Neural progenitor cell (in vitro differentiated cells): ENCODE measurements at regions not wholly inside any gene's neighbourhood (a gene's known extent, or its start where the extent isn't known, plus 50 kb on each side); places are given as distances from the start of the nearest gene placed in this dataset.

Experiments
- EZH2phosphoT487 ChIP-seq: fragments of 200-600 bp; sonication (generic); IDR thresholded peaks from 2 replicates; pipeline ENCODE4 v1.6.1; 2017; ENCODE audit warnings: antibody characterized with exemption
- TF ChIP-seq, protein P1 (sequence below): fragments of 200-600 bp; sonication (generic); IDR thresholded peaks from 2 replicates; pipeline ENCODE4 v1.5.1; 2017; ENCODE audit warnings: antibody characterized with exemption, mild to moderate bottlenecking

DNA sequence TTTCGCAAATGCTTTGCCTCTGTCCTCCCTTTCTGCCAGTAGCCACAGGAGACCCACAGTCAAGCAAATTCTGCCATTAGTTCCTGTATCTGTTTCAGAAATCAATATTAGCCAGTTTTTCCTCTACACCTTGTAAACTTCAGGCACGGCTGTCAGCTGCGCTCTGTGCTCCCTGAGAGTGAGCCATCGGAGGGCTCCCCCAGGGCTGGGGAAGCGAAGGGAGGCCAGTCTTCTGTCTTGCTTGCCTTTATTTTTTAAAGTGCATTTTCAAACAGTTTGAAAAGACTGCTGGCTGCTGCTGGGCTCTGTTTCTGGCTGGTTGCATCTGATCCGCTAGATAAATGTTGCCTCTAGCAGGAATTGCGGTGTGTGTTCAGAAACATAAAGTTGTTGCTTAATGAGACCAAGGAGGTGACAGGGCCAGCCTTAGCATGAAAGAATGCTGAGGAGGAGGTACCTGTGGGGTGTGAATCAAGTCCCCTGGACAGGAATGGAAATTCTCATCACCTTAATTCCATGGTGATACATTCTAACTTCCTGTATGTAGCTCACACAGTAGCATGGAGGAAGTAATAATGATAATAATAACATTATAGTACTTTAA lies 421.7 kb upstream of the KIF2A start:
- TF ChIP-seq, protein P1, sequence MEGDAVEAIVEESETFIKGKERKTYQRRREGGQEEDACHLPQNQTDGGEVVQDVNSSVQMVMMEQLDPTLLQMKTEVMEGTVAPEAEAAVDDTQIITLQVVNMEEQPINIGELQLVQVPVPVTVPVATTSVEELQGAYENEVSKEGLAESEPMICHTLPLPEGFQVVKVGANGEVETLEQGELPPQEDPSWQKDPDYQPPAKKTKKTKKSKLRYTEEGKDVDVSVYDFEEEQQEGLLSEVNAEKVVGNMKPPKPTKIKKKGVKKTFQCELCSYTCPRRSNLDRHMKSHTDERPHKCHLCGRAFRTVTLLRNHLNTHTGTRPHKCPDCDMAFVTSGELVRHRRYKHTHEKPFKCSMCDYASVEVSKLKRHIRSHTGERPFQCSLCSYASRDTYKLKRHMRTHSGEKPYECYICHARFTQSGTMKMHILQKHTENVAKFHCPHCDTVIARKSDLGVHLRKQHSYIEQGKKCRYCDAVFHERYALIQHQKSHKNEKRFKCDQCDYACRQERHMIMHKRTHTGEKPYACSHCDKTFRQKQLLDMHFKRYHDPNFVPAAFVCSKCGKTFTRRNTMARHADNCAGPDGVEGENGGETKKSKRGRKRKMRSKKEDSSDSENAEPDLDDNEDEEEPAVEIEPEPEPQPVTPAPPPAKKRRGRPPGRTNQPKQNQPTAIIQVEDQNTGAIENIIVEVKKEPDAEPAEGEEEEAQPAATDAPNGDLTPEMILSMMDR = no peak
- no peak for TF ChIP-seq EZH2phosphoT487
